Stimulated activated CD8-positive, alpha-beta memory T cell treated with anti-CD3 and anti-CD28 coated beads, Interleukin-4, amount 100 ng/mL, for 24 hours (primary cell): ENCODE measurements at regions not wholly inside any gene's neighbourhood (a gene's known extent, or its start where the extent isn't known, plus 50 kb on each side); places are given as distances from the start of the nearest gene placed in this dataset.
"Not testable (repeated sequence)": the region's sequence is repeated elsewhere in the genome, so short reads cannot be mapped to it uniquely, and the experiment has no call there.

Source experiments
- DNase-seq: peaks from one replicate; pipeline ENCODE4 v3.0.0-alpha.2; 2020; ENCODE audit warnings: low read depth

DNA sequence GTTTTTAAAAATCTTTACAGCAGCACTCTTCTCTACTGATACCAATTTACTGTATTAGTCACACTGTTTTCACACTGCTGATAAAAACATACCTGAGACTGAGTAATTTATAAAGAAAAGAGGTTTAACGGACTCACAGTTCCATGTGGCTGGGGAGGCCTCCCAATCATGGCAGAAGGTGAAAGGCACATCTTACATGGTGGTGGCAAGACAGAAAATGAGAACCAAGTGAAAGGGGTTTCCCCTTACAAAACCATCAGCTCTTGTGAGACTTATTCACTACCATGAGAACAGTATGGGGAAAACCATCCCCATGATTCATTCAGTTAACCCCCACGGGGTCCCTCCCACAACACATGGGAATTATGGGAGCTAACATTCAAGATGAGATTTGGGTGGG, 481.9 kb upstream of the TLE4 start:
- not testable (repeated sequence) for DNase-seq

DNA sequence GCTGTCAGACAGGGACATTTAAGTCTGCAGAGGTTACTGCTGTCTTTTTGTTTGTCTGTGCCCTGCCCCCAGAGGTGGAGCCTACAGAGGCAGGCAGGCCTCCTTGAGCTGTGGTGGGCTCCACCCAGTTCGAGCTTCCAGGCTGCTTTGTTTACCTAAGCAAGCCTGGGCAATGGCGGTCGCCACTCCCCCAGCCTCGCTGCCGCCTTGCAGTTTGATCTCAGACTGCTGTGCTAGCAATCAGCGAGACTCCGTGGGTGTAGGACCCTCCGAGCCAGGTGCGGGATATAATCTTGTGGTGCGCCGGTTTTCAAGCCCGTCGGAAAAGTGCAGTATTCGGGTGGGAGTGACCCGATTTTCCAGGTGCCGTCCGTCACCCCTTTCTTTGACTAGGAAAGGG, 468.5 kb upstream of the TLE4 start:
- DNase-seq, result not testable (repeated sequence)

- no peak for DNase-seq
Observed at GRCh38 chr9:79104216-79104615, 467.5 kb upstream of the TLE4 start.

- no peak for DNase-seq
Observed at GRCh38 chr9:79104951-79105350, 466.8 kb upstream of the TLE4 start.

DNA sequence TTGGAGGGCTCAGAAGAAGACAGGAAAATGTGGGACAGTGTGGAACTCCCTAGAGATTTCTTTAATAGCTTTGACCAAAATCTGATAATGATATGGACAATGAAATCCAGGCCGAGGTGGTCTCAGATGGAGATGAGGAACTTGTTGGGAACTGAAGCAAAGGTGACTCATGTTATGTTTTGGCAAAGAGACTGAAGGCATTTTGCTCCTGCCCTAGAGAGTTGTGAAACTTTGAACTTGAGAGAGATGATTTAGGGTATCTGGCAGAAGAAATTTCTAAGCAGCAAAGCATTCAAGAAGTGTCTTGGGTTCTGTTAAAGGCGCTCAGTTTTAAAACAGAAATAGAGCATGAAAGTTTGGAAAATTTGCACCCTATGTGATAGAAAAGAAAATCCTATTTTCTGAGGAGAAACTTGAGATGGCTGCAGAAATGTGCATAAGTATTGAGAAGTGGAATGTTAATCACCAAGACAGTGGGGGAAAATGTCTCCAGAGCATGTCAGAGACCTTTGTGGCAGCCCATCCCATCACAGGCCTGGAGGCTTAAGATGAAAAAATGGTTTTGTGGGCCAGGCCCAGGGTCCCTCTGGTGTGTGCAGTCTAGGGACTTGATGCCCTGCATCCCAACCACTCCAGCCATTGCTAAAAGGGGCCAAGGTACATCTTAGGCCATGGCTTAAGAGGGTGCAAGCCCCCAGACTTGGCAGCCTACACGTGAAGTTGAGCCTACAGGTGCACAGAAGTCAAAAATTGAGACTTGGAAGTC, 463.7 kb upstream of the TLE4 start:
- DNase-seq, result no peak

- DNase-seq, result no peak
Observed at GRCh38 chr9:79111653-79112052, 460.1 kb upstream of the TLE4 start.

GRCh38 chr9:79115176-79115575, 456.6 kb upstream of the TLE4 start:
- DNase-seq, result no peak

DNA sequence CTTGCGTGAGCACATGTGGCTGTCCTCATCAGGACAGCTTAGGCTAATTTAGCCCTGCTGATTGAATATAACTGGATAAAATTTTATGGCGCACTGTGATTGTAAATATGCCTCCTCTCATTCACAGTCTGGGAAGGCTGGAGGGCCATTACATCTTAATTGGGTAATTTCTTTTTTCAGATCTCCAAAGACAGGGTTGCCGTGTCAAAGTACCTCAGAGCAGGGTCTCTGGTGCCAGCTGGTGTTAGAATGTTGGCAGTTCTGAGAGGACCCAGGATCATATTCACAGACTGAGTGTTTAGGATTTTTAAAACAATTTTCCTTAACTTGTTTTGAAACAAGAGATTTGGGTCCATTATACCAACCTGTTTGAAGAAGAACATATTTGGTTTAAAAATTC, 455.7 kb upstream of the TLE4 start:
- no peak for DNase-seq

- no peak for DNase-seq
Observed at GRCh38 chr9:79116709-79117108, 455.1 kb upstream of the TLE4 start.

- no peak for DNase-seq
Observed at GRCh38 chr9:79120533-79120932, 451.2 kb upstream of the TLE4 start.

DNA sequence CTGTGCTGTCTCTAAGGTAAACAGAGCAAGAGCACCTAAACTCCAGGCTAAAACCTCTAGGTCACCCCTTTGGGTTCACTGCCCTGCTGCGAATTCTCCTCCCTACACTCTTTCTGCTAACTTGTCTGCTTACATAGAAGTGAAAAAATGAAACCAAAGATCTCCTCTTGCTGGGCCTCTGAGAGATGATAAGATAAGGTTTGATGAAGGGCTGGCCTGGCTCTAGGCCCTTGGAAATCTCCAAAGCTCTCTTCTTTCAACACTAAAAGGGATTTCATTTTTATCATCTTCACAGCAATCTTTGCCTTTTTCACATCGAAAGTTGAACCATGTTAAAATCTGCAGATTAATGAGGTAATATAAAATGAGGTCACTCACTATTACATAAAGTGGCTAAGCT, 450.8 kb upstream of the TLE4 start:
- DNase-seq, result no peak

DNA sequence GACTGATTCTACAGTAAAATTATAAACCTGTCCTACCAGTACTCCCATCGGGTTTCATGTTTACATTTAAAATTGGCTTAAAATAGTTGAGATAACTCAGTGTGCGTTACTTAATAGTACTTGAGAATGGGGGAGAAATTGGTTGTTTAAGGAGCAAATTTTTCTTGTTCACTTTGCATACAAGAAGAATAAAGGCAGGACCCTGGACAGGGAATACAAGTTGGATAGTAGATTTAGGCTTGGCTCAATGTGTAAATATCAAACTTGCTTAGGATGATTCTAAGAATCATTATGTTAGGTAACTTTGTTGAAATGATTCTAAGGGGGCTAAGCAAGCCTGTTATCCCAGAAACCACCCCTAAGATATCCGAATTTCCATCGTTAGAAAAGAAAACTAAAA, 448.4 kb upstream of the TLE4 start:
- DNase-seq, result no peak

GRCh38 chr9:79127661-79128060, 444.1 kb upstream of the TLE4 start:
- no peak for DNase-seq

- no peak for DNase-seq
Observed at GRCh38 chr9:79129865-79130480, 441.8 kb upstream of the TLE4 start.

DNA sequence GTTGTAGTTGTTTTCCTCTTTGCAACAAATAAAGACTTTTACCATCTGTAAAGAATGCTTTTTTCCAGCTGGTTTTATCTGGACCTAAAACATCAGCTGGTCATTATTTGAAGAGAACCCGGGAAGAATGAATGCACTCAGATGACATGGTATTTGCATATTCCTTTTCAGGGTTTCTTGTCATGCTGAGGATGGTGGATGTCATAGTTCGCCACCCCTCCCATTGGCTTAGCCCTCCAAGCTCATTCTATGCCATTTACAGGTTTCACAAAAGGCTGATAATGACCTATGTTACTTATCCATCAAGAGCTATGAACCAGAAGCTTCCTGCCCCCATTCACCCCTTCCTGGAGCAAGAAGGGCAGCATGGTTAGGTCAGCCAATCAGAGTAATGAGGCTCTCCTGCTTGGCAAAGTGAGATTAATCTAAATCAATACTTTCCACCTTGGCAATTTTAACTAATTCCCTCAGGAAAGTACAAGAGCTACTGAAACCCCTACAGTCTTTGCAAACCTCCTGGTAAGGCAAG, 440.5 kb upstream of the TLE4 start:
- no peak for DNase-seq

- DNase-seq, result no peak
Observed at GRCh38 chr9:79131824-79132377, 439.9 kb upstream of the TLE4 start.

DNA sequence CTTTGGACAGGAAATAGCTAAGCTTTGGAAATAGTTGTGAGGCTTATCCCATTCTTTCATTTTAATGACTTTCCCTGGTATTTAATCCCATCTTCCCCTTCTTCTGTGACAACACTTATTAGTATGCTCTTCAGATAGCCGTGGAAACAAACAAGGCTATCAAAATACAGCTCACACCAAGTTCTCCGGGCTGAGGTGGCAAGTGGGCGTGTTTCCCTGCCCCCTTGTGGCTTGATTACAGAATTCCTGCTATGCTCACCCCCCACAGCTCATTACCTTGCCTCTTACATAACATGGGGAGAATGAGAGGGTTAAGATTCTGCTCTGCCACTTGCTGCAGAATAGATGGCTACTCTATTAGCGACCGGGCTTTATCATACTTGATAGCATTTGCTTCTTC, 437.1 kb upstream of the TLE4 start:
- DNase-seq, result no peak

DNA sequence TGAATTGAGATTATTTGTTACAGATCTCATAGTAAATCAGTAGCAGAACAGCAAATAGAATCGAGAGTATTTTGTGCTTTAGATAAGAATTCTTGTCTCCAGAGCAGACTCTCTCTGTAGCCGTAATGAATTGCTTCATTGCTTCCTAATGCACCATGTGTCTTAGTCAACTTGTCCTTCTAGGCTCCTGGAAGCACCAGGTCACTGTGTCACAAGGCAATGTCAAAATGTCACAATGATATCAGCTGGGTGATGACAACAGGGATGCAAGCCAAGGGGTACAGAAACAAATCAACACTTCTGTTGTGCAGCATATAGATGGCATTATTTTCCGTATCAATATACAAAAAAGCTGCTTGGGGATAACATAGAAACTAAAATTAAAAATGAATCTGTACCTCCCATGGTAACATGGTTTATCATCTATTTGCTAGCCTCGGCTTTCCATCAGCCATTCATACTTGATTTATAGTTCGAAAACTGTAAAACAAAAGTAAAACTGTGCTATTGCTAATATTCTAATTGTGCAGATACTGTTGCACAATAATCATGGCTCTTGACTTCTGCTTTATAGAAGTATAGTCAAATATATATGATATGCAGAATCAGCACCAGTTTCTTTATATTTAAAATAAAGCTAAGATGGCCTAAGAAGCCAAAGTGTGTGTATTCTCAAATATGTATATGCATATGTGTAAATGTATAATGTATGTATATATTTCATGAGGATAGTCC, 435.9 kb upstream of the TLE4 start:
- no peak for DNase-seq

- DNase-seq, result no peak
Observed at GRCh38 chr9:79140751-79141150, 431.0 kb upstream of the TLE4 start.

GRCh38 chr9:79143211-79143610, 428.6 kb upstream of the TLE4 start:
- no peak for DNase-seq

DNA sequence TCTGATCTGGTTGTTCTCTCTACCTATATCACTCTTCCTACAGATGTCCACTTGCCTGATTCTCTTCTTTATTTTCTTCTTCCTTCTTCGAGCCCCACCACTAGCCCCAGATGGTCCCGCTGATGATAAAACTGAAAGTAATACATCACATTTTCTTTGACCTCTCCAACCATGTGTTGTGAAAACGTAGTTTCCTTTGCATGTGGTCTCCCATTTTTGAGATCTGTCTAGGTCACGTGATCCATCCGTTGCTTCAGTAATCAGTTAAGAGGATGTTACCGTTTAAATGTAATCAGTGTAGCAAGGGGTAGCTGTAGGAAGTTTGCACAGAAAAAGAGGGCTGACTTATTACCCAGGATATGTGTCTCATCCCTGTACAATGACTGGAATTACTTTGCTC, 426.3 kb upstream of the TLE4 start:
- no peak for DNase-seq

DNA sequence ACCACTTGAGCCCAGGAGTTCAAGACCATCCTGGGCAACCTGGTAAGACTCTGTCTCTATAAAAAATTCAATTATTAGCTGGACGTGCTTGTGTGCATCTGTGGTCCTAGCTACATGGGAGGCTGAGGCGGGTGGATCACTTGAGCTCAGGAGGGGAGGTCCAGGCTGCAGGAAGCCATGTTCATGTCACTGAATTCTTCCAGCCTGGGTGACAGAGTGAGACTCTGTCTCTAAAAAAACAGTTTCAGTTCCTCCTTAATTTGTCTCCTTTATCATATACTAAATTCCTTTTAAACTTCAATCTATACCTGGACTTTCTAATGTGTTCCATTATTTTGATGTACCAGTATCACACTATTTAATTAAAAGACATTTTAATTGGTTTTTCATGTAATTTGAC, 422.2 kb upstream of the TLE4 start:
- DNase-seq, result no peak

- no peak for DNase-seq
Observed at GRCh38 chr9:79151791-79152190, 420.0 kb upstream of the TLE4 start.
